H9 (cell line): ENCODE measurements at regions not wholly inside any gene's neighbourhood (a gene's known extent, or its start where the extent isn't known, plus 50 kb on each side); places are given as distances from the start of the nearest gene placed in this dataset.

Experiments
- DNase-seq: peaks from one replicate; pipeline ENCODE4 v3.0.0-alpha.2; 2017
- H2AFZ ChIP-seq: one replicate; pipeline ENCODE4 v1.6.1; 2013; ENCODE audit warnings: mild to moderate bottlenecking, low read length, control low read depth, moderate library complexity
- H2AK5ac ChIP-seq: 2 replicates; pipeline ENCODE4 v1.6.1; 2013; ENCODE audit warnings: low read length, control low read depth, mixed read lengths; ENCODE audit not compliant: insufficient read length
- H2BK120ac ChIP-seq: one replicate; pipeline ENCODE4 v1.6.1; 2013; ENCODE audit warnings: low read depth, mild to moderate bottlenecking, low read length, control low read depth, inconsistent platforms; ENCODE audit not compliant: poor library complexity, severe bottlenecking
- H2BK12ac ChIP-seq: 2 replicates; pipeline ENCODE4 v1.6.1; 2013; ENCODE audit warnings: low read length, control low read depth, mixed read lengths, low read depth; ENCODE audit not compliant: insufficient read length
- H2BK15ac ChIP-seq: 2 replicates; pipeline ENCODE4 v1.6.1; 2013; ENCODE audit warnings: low read depth, low read length, control low read depth
- H2BK20ac ChIP-seq: one replicate; pipeline ENCODE4 v1.6.1; 2013; ENCODE audit warnings: low read depth, mild to moderate bottlenecking, low read length, control low read depth, inconsistent platforms; ENCODE audit not compliant: poor library complexity, severe bottlenecking
- H2BK5ac ChIP-seq: 2 replicates; pipeline ENCODE4 v1.6.1; 2013; ENCODE audit warnings: low read length, control low read depth, mixed read lengths; ENCODE audit not compliant: insufficient read length
- H3K14ac ChIP-seq: 2 replicates; pipeline ENCODE4 v1.6.1; 2013; ENCODE audit warnings: low read length, control low read depth; ENCODE audit not compliant: insufficient read depth
- H3K18ac ChIP-seq: 2 replicates; pipeline ENCODE4 v1.6.1; 2013; ENCODE audit warnings: low read depth, mild to moderate bottlenecking, mixed read lengths, low read length, control low read depth; ENCODE audit not compliant: insufficient read length
- H3K23ac ChIP-seq: 2 replicates; pipeline ENCODE4 v1.6.1; 2013; ENCODE audit warnings: low read length, control low read depth, mixed read lengths, low read depth; ENCODE audit not compliant: insufficient read length
- H3K23me2 ChIP-seq: 2 replicates; pipeline ENCODE4 v1.6.1; 2013; ENCODE audit warnings: low read depth, mild to moderate bottlenecking, mixed read lengths, low read length, control low read depth; ENCODE audit not compliant: insufficient read length, poor library complexity, severe bottlenecking
- H3K27ac ChIP-seq: 2 replicates; pipeline ENCODE4 v1.5.1; 2013; ENCODE audit warnings: low read length, control low read depth, mixed read lengths, low read depth; ENCODE audit not compliant: insufficient read length
- H3K27me3 ChIP-seq: 2 replicates; pipeline ENCODE4 v1.6.1; 2013; ENCODE audit warnings: low read length, control low read depth, inconsistent platforms; ENCODE audit not compliant: insufficient read depth
- H3K4ac ChIP-seq: 2 replicates; pipeline ENCODE4 v1.6.1; 2013; ENCODE audit warnings: low read depth, mild to moderate bottlenecking, control low read depth, inconsistent platforms, low read length, moderate library complexity
- H3K4me1 ChIP-seq: 2 replicates; pipeline ENCODE4 v1.6.1; 2013; ENCODE audit warnings: low read length, control low read depth, inconsistent platforms; ENCODE audit not compliant: insufficient read depth
- H3K4me2 ChIP-seq: 2 replicates; pipeline ENCODE4 v1.6.1; 2013; ENCODE audit warnings: low read length, control low read depth, mixed read lengths; ENCODE audit not compliant: insufficient read length, insufficient read depth
- H3K56ac ChIP-seq: 2 replicates; pipeline ENCODE4 v1.6.1; 2013; ENCODE audit warnings: low read depth, mild to moderate bottlenecking, mixed read lengths, low read length, control low read depth; ENCODE audit not compliant: insufficient read length
- H3K79me1 ChIP-seq: 2 replicates; pipeline ENCODE4 v1.6.1; 2013; ENCODE audit warnings: low read depth, mild to moderate bottlenecking, moderate library complexity, low read length, control low read depth, inconsistent platforms; ENCODE audit not compliant: insufficient read depth, poor library complexity, severe bottlenecking
- H3K79me2 ChIP-seq: 2 replicates; pipeline ENCODE4 v1.6.1; 2013; ENCODE audit warnings: low read length, control low read depth, inconsistent platforms; ENCODE audit not compliant: insufficient read depth
- H3K9ac ChIP-seq: 2 replicates; pipeline ENCODE4 v1.6.1; 2013; ENCODE audit warnings: low read length, control low read depth, mixed read lengths; ENCODE audit not compliant: insufficient read length; ENCODE audit errors: extremely low read depth
- H3K9me3 ChIP-seq: one replicate; pipeline ENCODE4 v1.6.1; 2013; ENCODE audit warnings: low read depth, low read length, inconsistent platforms; ENCODE audit not compliant: control insufficient read depth
- H3T11ph ChIP-seq: one replicate; pipeline ENCODE4 v1.6.1; 2013; ENCODE audit warnings: mild to moderate bottlenecking, low read length, control low read depth, inconsistent platforms
- H4K20me1 ChIP-seq: one replicate; pipeline ENCODE4 v1.6.1; 2013; ENCODE audit not compliant: control insufficient read depth, insufficient read length, insufficient read depth
- H4K5ac ChIP-seq: 2 replicates; pipeline ENCODE4 v1.6.1; 2013; ENCODE audit warnings: low read depth, mild to moderate bottlenecking, mixed read lengths, low read length, control low read depth; ENCODE audit not compliant: insufficient read length
- H4K8ac ChIP-seq: replicated peaks from 2 replicates; pipeline ENCODE4 v1.6.1; 2013; ENCODE audit warnings: low read length, control low read depth, mixed read lengths, low read depth; ENCODE audit not compliant: insufficient read length
- H4K91ac ChIP-seq: 2 replicates; pipeline ENCODE4 v1.6.1; 2013; ENCODE audit warnings: low read depth, mild to moderate bottlenecking, moderate library complexity, mixed read lengths, low read length, control low read depth; ENCODE audit not compliant: insufficient read length
- H3K27ac Mint-ChIP-seq, 3 experiments: 2 replicates in 2 of 3; 3 replicates in 1 of 3; pipeline ENCODE4 v1.8.0; 2020 to 2021; ENCODE audit warnings: mixed read lengths in 3 of 3, mild to moderate bottlenecking in 1 of 3, moderate library complexity in 1 of 3
- H3K27me3 Mint-ChIP-seq: 2 replicates; pipeline ENCODE4 v1.8.0; 2021; ENCODE audit warnings: low read depth, mild to moderate bottlenecking, moderate library complexity, mixed read lengths
- H3K36me3 Mint-ChIP-seq, 3 experiments: 2 replicates in 2 of 3; 3 replicates in 1 of 3; pipeline ENCODE4 v1.8.0; 2020 to 2021; ENCODE audit warnings: low read depth in 3 of 3, mixed read lengths in 3 of 3; ENCODE audit not compliant: insufficient read depth in 1 of 3
- H3K4me1 Mint-ChIP-seq, 2 experiments: 2 replicates each; pipeline ENCODE4 v1.8.0; 2020; ENCODE audit warnings: mixed read lengths in 2 of 2
- H3K4me3 Mint-ChIP-seq, 2 experiments: 2 replicates in 1 of 2; 3 replicates in 1 of 2; pipeline ENCODE4 v1.8.0; 2020 to 2021; ENCODE audit warnings: mild to moderate bottlenecking in 2 of 2, mixed read lengths in 2 of 2, moderate library complexity in 1 of 2
- H3K9me3 Mint-ChIP-seq, 2 experiments: 2 replicates in 1 of 2; 3 replicates in 1 of 2; pipeline ENCODE4 v1.8.0; 2020; ENCODE audit warnings: mild to moderate bottlenecking in 2 of 2, mixed read lengths in 2 of 2, moderate library complexity in 1 of 2
- CTCF ChIP-seq: fragments of 200-600 bp; sonication (generic); conservative IDR thresholded peaks from 3 replicates; pipeline ENCODE4 v1.8.0; 2021; ENCODE audit warnings: antibody characterized with exemption, mild to moderate bottlenecking
- WGBS: extraction: QIAGEN DNeasy Blood & Tissue Kit; methylation state at CpG from one replicate; pipeline ENCODE4 v1.1.7; 2013; ENCODE audit warnings: missing lambda C conversion rate, low lambda C conversion rate, mixed read lengths; ENCODE audit not compliant: insufficient read length; ENCODE audit errors: extremely low coverage; 5-methylcytosine and 5-hydroxymethylcytosine counted together

GRCh38 chr4:138095378-138095777, 146.8 kb downstream of the SLC7A11 start:
- Histone ChIP-seq H2BK20ac (no peak overlapping the region), H3K4me1 (no peaks in the 10 kb centered on the region), H4K91ac (no peak overlapping the region), H2AK5ac (no peak overlapping the region), H2BK5ac (no peak overlapping the region), H4K8ac (no peak overlapping the region), H4K20me1 (no peaks in the 10 kb centered on the region), H3K23me2 (no peaks in the 10 kb centered on the region), H2BK120ac (no peak overlapping the region), H3K56ac (no peak overlapping the region), H3K4ac (no peak overlapping the region), H2BK12ac (no peak overlapping the region), H3K27ac (no peak overlapping the region), H3K9ac (no peak overlapping the region), H3K9me3 (no peaks in the 10 kb centered on the region), H3K14ac (no peak overlapping the region), H4K5ac (no peak overlapping the region), H3K79me1 (no peaks in the 10 kb centered on the region), H2BK15ac (no peak overlapping the region), H3K23ac (no peak overlapping the region), H3T11ph (no peak overlapping the region), H3K18ac (no peak overlapping the region), H2AFZ (no peak overlapping the region), H3K79me2 (no peaks in the 10 kb centered on the region), H3K4me2 (no peak overlapping the region), H3K27me3 (no peaks in the 10 kb centered on the region)
- no peak for DNase-seq
- no peaks in the 10 kb centered on the region for H3K27me3 Mint-ChIP-seq
- H3K4me1 Mint-ChIP-seq = peaks cover 11 to 12% of the 10 kb centered on the region in 2 experiments
- no peaks in the 10 kb centered on the region for H3K36me3 Mint-ChIP-seq
- H3K27ac Mint-ChIP-seq = no peak overlapping the region; a peak in 1 of 7 replicates
- TF ChIP-seq CTCF = no peak
- no CpG with 5 or more reads among the region's 5 CpGs for WGBS
- H3K9me3 Mint-ChIP-seq = no peaks in the 10 kb centered on the region; a peak in 1 of 5 replicates
- H3K4me3 Mint-ChIP-seq = no peak overlapping the region
